GM12872 (cell line): ENCODE measurements at regions not wholly inside any gene's neighbourhood (a gene's known extent, or its start where the extent isn't known, plus 50 kb on each side); places are given as distances from the start of the nearest gene placed in this dataset.

Experiments used
- CTCF ChIP-seq: IDR thresholded peaks from 3 replicates; pipeline ENCODE4 v1.5.1; 2011; ENCODE audit warnings: low read depth, mild to moderate bottlenecking, low read length, moderate library complexity; ENCODE audit not compliant: insufficient read depth

- no peak for TF ChIP-seq CTCF
Observed at GRCh38 chr12:93957870-93958269, 190.5 kb upstream of the PLXNC1 start.

DNA sequence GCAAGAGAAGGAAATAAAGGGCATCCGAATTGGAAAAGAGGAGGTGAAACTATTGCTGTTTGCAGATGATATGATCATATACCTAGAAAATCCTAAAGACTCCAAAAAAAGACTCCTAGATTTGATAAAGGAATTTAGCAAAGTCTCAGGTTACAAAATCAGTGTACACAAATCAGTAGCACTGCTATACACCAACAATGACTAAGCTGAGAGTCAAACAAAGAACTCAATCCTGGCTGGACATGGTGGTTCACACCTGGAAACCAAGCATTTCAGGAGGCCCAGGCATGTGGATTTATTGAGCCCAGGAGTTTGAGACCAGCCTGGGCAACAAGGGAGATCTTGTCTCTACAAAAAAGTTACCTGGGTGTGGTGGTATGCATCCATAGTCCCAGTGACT lies 188.7 kb upstream of the PLXNC1 start:
- no peak for TF ChIP-seq CTCF

DNA sequence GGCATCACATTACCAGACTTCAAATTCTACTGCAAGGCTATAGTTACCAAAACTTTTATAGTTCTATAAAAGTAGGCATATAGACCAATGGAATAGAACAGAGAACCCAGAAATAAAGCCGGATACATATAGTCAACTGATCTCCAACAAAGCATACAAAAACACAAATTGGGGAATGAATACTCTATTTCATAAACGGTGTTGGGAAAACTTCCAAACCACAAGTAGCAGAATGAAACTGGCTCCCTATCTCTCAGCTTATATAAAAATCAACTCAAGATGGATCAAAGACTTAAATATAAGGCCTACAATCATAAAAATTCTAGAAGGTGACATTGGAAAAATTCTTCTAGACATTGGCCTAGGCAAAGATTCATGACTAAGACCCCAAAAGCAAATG lies 187.9 kb upstream of the PLXNC1 start:
- no peak for TF ChIP-seq CTCF

GRCh38 chr12:93962336-93962735 lies 186.0 kb upstream of the PLXNC1 start:
- no peak for TF ChIP-seq CTCF

DNA sequence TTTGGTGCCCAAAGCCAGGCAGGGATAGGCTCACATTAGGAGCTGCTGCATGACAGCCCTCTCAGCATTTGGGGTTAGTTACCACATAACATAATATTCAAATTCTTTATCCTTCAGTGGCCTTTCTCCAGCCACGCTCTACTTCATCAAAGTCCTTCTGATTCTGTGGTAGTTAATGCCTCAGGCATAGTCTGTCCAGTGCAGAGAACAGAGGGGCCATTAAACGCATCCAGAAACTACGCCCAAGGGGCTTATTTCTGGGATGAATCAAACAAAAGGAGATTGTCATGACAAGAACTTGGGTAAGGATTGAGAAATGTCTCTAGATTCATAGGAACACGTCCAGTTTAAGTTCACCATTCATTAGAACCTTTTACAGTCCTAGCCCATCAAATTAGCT lies 183.4 kb upstream of the PLXNC1 start:
- TF ChIP-seq CTCF = no peak

GRCh38 chr12:93966516-93967133 lies 181.8 kb upstream of the PLXNC1 start:
- TF ChIP-seq CTCF = no peak

DNA sequence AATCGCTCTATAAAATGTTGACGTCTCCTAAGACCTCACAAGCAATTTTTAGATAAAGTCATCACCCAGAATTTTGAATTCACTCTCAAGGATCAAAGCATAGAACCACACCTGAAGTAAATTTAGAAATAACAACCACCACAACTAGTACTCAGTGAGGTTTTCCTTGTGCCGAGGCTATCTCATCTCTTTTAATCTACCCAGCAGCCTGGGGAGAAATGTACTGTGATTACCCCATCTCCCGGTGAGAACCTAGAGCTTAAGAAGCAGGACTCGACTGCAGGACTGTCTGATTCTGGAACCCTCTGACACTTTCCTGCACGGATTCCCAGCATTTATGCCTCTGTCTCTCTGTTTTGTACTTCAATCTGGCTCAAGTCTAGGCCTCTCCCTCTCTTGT lies 180.9 kb upstream of the PLXNC1 start:
- no peak for TF ChIP-seq CTCF
